LNCAP (cell line): ENCODE measurements at regions not wholly inside any gene's neighbourhood (a gene's known extent, or its start where the extent isn't known, plus 50 kb on each side); places are given as distances from the start of the nearest gene placed in this dataset.

Experiments
- CTCF ChIP-seq: fragments of 450-650 bp; IDR thresholded peaks from 2 replicates; pipeline ENCODE4 v1.5.1; 2017; ENCODE audit warnings: mild to moderate bottlenecking

DNA sequence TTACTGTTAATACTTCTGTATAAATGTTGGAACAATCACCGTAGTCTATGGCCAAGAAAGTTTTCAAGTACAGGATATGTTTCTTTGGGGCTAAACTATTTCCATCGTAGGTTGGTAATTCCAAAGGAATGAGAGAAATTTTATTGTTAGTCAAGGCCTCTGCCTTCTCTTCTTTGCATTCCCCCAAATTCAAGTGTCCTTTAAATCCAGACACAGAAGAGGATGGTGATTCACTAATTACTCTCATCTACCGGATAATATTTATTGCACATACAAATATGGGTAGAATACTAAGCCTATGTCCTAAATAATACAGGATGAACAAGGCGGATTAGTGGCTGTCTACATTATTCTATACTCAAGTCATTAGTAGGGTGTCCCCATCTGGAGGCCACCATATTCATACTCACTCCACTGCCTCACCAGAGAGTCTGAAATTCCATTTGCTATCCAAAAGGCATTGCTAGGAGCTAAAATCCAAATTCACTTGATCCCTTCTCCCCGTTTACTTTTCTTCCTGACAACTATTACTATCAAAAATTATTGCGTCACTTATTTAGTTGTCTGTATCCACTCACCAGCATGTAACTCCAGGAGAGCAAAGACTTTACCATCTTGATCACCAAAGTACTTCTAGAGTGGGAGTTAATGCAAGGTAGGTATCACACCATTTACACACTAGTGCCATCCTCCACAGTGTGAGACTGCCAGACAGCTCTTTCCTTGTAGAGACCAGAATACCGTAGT is 82.4 kb upstream of the SGCG start:
- TF ChIP-seq CTCF: no peak

DNA sequence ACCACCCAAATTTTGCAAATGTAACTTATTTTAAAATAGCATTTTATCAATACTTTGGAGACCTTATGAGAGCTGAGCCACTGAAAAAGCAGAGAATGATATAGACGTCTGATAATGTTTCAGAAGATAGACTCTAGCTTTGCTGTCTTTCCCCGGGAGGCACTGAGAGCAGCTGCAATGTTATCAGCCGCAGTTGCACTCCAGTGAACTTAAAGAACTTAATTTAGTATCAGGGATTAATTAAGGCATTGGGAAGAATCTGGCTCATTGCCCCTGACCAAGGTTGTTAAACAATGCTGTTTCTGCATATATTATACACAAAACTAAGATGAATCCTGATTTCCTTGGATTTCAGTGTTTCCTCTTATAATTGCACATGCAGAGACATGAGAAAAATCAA is 75.7 kb upstream of the SGCG start:
- no peak for TF ChIP-seq CTCF

DNA sequence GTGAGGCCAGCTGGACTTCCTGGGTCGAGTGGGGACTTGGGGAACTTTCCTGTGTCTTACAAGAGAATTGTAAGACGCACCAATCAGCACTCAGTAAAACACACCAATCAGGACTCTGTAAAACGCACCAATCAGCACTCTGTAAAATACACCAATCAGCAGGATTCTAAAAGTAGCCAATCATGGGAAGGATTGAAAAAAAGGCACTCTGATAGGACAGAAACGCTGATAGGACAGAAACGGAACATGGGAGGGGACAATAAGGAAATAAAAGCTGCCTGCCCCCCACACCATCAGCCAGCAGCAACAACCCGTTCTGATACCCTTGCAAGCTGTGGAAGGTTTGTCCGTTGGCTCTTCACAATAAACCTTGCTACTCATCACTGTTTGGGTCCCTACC is 73.1 kb upstream of the SGCG start:
- no peak for TF ChIP-seq CTCF

DNA sequence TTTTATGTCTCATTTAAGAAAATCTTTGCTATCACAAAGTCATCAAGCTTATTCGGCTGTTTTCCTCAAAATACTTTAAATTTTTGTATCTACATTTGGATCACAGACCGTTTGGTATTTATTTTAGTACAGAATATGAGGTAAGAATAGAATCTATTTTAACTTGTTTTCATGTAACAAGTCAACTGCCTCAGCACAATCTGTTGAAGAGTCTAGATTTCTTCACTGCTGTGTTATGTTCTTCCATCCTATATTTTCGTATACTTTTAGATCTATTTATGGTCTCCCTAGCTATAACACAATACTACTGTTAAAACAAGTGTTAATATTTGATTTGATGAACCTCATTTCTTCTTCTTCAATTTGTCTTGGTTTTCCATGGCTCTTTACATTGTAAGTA is 61.6 kb upstream of the SGCG start:
- TF ChIP-seq CTCF: no peak

DNA sequence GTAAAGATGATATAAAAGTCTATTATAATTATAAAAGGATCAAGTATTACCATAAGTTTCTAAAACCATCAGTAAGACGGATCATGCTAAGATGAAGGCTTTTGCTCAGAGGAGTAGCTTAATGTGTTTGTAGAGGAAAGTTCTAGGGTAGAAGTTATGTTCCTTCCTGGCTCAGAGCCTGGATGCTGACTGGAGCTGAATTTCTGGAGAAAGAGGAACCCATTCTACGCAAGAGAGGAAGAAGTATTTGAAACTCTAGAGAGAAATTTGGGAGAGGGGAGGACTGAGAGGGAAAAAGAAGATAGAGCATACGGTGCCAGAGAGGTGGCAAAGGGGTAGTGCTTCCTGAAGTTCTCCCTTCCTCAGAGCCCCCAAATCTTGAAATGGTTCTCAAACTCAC is 51.4 kb upstream of the SGCG start:
- no peak for TF ChIP-seq CTCF
